Spinal cord (tissue), 9 donors: ENCODE measurements at regions not wholly inside any gene's neighbourhood (a gene's known extent, or its start where the extent isn't known, plus 50 kb on each side); places are given as distances from the start of the nearest gene placed in this dataset.

Experiments
- DNase-seq, 6 donors: peaks; one replicate each; pipeline versions ENCODE4 v3.0.0 to v3.0.0-alpha.2; 2013 to 2015; ENCODE audit warnings: low spot score in 6 of 6, low read depth in 4 of 6
- H3K27ac ChIP-seq: one replicate; pipeline ENCODE4 v1.5.1; 2013; ENCODE audit warnings: low read depth, low read length, control low read depth
- H3K27me3 ChIP-seq: one replicate; pipeline ENCODE4 v1.6.1; 2013; ENCODE audit warnings: low read length; ENCODE audit not compliant: control insufficient read depth, insufficient read depth
- H3K36me3 ChIP-seq: one replicate; pipeline ENCODE4 v1.6.1; 2013; ENCODE audit warnings: low read length; ENCODE audit not compliant: control insufficient read depth, insufficient read depth
- H3K4me1 ChIP-seq: one replicate; pipeline ENCODE4 v1.6.1; 2013; ENCODE audit warnings: low read length; ENCODE audit not compliant: control insufficient read depth, insufficient read depth
- H3K4me3 ChIP-seq: one replicate; pipeline ENCODE4 v1.5.1; 2013; ENCODE audit warnings: low read depth, low read length, control low read depth
- H3K9me3 ChIP-seq: one replicate; pipeline ENCODE4 v1.6.1; 2013; ENCODE audit warnings: low read length; ENCODE audit not compliant: control insufficient read depth, insufficient read depth
- WGBS: methylation state at CpG from one replicate; pipeline ENCODE4 v1.1.5; 2013; ENCODE audit warnings: missing lambda C conversion rate; ENCODE audit not compliant: insufficient coverage; 5-methylcytosine and 5-hydroxymethylcytosine counted together
- donor health status: healthy.

DNA sequence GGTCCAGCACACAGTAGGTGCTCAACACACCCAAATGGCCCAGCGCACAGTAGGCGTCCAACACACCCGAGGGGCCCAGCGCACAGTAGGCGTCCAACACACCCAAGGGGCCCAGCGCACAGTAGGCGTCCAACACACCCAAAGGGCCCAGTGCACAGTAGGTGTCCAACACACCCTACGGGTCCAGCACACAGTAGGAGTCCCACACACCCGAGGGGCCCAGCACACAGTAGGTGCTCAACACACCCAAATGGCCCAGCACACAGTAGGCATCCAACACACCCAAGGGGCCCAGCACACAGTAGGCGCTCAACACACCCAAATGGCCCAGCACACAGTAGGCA, 80.8 kb downstream of the FOXL3 start:
- peaks cover 15% of the 10 kb centered on the region for H3K27me3 ChIP-seq
- 91% methylated on average over 10 of the region's 10 CpGs for WGBS
- H3K9me3 ChIP-seq: no peaks in the 10 kb centered on the region
- peaks cover 34% of the 10 kb centered on the region for H3K4me1 ChIP-seq
- DNase-seq: no peak
- H3K36me3 ChIP-seq: no peaks in the 10 kb centered on the region
- no peak overlapping the region for H3K4me3 ChIP-seq
- H3K27ac ChIP-seq: no peak overlapping the region

DNA sequence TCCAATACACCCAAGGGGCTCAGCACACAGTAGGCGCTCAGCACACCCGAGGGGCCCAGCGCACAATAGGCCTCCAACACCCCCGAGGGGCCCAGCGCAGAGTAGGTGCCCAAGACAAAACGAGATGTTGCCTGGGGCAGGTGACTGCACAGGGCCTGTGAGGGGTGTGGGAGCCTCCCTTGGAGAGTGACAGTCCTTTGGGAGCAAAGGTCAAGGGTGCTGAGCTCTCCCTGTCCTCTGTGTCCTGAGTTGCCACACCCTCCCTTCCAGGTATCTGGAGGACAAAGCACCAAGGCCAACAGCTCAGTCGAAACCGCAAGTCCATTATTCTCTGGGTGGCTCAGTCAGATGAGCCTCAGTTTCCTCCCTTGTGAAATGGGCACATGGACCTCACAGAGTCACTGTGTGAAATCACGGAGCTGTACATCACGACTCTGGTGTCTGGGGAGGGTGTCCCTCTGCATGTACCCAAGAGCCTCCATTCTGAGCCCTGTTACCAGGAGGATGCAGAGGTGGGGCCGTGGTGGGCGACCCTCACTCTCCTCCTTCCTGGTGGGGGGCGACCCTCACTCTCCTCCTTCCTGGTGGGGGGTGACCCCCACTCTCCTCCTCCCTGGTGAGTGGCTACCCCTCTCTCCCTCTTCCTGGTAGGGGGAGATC, 81.3 kb downstream of the FOXL3 start:
- Histone ChIP-seq H3K27me3 (peaks cover 10% of the 10 kb centered on the region), H3K27ac (no peak overlapping the region), H3K4me1 (peaks cover 39% of the 10 kb centered on the region), H3K4me3 (no peak overlapping the region), H3K36me3 (no peaks in the 10 kb centered on the region), H3K9me3 (no peaks in the 10 kb centered on the region)
- 100% methylated on average over 8 of the region's 13 CpGs for WGBS
- no peak for DNase-seq

DNA sequence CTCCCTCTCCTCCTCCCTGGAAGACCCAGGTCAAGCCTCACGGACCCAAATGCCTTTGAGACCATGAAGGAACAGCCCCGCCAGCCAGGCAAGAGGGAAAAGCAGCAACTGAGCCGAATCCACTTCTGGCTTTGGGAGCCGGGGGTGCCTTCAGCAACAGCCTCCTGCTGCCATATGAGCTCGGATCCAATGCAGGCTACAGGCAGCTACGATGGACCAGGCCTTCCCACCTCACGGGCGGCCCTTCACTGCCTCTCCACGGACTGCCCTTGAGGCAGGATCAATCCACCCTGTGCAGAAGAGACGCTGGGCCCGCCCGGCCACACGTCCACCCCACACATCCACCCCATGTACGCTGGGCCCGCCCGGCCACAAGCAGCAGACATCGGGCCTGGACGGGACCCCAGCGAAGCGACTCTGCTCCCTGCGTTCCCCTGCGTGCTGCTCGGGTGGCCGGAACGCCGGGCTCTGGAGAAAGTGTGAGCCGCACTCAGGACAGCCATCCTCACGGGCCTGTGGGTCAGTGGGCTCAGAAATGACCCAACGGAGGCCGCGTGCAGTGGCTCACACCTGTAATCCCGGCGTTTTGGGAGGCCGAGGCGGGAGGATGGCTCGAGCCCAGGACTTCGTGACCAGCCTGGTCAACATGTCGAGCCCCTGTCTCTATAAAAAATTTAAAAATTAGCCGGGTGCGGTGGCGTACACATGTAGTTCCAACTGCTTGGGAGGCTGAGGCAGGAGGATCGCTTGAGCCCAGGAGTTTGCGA, 82.0 kb downstream of the FOXL3 start:
- WGBS: 92% methylated on average over 43 of the region's 43 CpGs
- no peaks in the 10 kb centered on the region for H3K36me3 ChIP-seq
- no peaks in the 10 kb centered on the region for H3K9me3 ChIP-seq
- DNase-seq: no peak
- no peak overlapping the region for H3K4me3 ChIP-seq
- no peak overlapping the region for H3K27ac ChIP-seq
- peaks cover 41% of the 10 kb centered on the region for H3K4me1 ChIP-seq
- H3K27me3 ChIP-seq: peaks cover 13% of the 10 kb centered on the region

DNA sequence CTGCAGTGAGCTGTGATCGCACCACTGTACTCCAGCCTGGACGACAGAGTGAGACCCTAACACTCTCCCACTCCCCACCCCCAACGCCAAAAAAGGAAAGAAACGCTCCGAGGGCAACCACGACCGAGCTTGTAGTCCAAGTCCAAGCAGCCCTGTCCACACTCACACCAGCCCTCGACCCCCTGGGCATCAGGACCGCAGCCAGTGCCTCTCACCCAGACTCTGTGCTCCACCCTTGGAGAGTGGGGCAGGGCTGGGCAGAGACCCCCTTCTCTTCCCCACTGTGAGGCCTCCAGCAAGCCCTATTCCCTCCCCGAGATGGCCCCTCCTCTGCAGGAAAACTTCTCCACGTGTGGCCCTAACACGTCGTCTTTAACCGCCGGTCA, 82.6 kb downstream of the FOXL3 start:
- peaks cover 13% of the 10 kb centered on the region for H3K27me3 ChIP-seq
- no peaks in the 10 kb centered on the region for H3K9me3 ChIP-seq
- H3K36me3 ChIP-seq: no peaks in the 10 kb centered on the region
- H3K4me3 ChIP-seq: no peak overlapping the region
- peaks cover 36% of the 10 kb centered on the region for H3K4me1 ChIP-seq
- H3K27ac ChIP-seq: peak overlapping the region; percentile 22
- DNase-seq: no peak
- 52% methylated on average over 10 of the region's 15 CpGs for WGBS

DNA sequence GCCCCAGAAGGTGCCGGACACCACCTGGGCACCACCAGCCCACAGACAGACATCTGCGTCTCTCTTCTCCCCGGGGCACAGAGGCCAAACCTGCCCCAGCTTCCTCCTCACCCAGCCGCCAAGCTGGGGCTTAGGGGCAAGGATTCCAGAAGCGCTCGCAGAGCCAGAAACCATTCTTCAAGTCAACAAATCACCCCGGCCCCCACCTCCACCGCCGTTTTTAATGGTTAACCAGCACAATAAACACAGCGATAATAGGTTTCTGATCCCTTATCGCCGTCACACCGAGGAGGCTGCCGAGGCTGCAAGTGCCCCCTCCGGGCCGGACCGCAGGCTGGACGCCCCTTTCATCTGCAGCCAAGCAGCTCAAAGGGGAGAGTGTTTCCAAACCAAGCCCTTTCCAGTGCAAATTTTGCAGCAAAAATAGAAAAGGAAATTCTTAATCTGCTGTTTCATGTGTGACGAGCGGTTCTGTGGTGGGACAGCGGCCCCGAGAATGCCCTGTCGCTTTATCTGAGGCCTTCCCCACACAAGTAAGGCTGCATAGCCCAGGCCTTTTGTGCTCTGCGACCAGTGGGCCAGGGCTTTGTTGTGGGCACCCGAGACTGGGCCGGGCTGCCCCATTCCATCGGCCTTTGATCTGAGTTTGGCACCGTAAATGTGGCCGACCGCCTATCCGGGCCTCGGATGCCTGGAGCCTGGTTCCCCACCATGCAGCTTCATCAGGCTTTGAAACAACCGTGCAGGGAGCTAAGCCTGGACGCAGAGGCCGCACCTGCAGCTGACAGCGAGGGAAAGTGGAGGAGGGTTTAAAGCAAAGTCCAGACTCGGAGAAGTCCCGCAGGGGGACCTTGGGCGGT, 83.2 kb downstream of the FOXL3 start:
- H3K36me3 ChIP-seq: no peaks in the 10 kb centered on the region
- peak in 1 of 6 donors; percentile 39 for DNase-seq
- peak overlapping the region; percentile 22 for H3K27ac ChIP-seq
- no peaks in the 10 kb centered on the region for H3K9me3 ChIP-seq
- H3K4me3 ChIP-seq: no peak overlapping the region
- peaks cover 36% of the 10 kb centered on the region for H3K4me1 ChIP-seq
- H3K27me3 ChIP-seq: peaks cover 13% of the 10 kb centered on the region
- 32% methylated on average over 32 of the region's 39 CpGs for WGBS

DNA sequence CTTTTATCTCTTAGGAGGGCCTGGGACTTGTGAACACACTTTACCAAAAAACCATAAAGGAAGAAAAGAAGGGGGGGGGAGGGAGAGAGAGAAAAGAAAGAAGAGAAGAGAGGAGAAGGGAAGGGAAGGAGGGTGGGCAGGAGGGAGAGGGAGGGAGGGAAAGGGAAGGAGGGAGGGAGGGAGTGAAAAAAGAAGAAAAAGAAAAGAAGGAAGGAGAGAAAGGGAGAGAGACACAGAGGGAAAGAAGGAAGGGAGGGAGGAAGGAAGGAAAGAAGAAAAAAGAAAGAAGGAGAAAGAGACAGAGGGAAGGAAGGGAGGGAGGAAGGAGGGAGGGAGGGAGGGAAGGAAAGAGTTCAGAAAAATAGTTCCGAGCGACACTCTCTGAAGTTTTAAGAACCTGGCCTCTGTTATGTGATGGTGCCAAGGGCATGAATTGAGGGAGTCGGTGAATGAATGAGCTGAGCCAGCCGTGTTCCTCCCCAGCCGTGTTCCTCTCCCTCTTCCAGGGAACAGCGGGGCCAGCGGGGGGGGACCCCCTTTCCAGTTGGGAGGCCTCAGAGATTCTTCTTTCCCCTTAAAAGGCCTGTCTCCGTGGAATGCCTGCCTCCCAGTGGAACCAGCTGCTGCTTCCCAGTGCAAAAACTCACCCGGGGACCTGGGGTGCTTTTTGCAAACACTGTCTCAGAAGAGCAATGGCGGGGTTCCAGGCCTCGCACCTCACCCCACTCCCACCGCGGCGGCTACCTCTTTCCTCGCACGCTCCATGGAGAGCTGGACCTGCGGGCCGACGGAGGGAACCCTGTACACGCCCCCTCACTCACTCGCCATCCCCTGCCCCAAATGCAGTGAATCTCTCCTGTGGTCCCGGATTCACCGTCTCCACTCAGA, 84.1 kb downstream of the FOXL3 start:
- Histone ChIP-seq H3K27me3 (peaks cover 19% of the 10 kb centered on the region), H3K4me3 (no peak overlapping the region), H3K27ac (no peak overlapping the region), H3K9me3 (no peaks in the 10 kb centered on the region), H3K4me1 (peaks cover 39% of the 10 kb centered on the region), H3K36me3 (no peaks in the 10 kb centered on the region)
- no peak for DNase-seq
- 76% methylated on average over 14 of the region's 23 CpGs for WGBS

DNA sequence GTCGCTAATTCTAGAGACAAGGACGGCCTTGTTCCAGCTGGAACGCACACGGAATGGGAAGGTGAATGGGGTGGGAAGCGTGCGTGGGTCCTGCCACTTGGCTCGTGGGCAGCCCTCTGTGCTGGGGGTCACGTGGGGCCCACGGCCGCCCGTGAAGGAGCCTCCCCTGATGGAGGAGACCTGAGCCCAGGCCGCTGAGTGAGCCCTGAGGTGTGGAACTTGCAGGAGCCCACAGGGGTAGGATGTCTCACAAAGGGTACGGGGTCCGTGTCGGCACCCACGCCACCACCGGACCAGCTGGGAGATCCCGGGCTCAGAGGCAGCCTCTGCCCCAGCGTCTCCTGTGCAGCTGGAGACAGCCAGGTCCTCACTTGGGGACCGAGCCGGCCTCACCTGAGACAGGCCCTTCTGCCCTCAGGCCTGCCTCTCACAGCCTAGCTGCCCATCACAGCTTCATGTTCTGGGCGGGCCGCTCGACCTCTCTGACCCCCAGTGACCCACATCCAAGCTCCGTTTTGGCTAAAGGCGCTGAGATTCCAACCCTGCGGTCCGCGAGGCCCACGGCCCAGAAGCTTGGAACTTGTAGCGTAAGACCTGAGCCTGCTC, 84.8 kb downstream of the FOXL3 start:
- DNase-seq: no peak
- H3K4me1 ChIP-seq: peaks cover 47% of the 10 kb centered on the region
- H3K9me3 ChIP-seq: no peaks in the 10 kb centered on the region
- no peaks in the 10 kb centered on the region for H3K36me3 ChIP-seq
- 78% methylated on average over 31 of the region's 31 CpGs for WGBS
- no peak overlapping the region for H3K4me3 ChIP-seq
- H3K27me3 ChIP-seq: peaks cover 26% of the 10 kb centered on the region
- no peak overlapping the region for H3K27ac ChIP-seq

DNA sequence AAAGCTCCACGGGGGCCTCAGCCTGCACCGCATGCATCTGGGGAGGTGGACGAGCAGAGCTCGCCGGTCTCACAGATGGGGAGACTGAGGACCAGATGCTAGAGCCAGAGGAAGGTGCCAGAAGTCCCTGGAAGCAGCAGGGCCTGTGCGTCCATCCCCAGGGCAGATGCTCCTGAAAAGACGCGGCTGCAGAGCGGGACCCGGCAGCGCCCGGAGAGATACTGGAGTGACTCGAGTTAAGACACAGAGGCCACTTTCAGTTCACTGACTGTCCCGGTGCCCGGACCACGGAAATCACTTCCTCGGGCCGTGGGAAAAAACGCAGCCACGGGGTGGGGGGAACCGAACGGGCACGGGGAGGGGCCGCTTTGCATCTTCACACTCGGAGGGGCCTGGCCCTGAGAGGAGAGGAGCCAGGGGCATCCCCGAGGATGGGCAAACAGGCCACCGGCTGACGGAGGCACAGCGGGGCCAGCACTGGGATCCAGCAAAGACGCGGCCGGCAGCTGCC, 85.4 kb downstream of the FOXL3 start:
- Histone ChIP-seq H3K4me1 (peaks cover 52% of the 10 kb centered on the region), H3K4me3 (no peak overlapping the region), H3K27me3 (peaks cover 26% of the 10 kb centered on the region), H3K36me3 (no peaks in the 10 kb centered on the region), H3K27ac (no peak overlapping the region), H3K9me3 (no peaks in the 10 kb centered on the region)
- DNase-seq: no peak
- WGBS: 85% methylated on average over 32 of the region's 32 CpGs
